Ishikawa (cell line): ENCODE measurements at regions not wholly inside any gene's neighbourhood (a gene's known extent, or its start where the extent isn't known, plus 50 kb on each side); places are given as distances from the start of the nearest gene placed in this dataset.

Source experiments
- CEBPB ChIP-seq: IDR thresholded peaks from 2 replicates; pipeline ENCODE4 v1.6.1; 2012
- CREB1 ChIP-seq: IDR thresholded peaks from 2 replicates; pipeline ENCODE4 v1.6.1; 2012; ENCODE audit warnings: low read depth
- EGR1 ChIP-seq: IDR thresholded peaks from 2 replicates; pipeline ENCODE4 v1.6.1; 2012
- EP300 ChIP-seq: IDR thresholded peaks from 2 replicates; pipeline ENCODE4 v1.6.1; 2012; ENCODE audit warnings: borderline replicate concordance
- FOXM1 ChIP-seq: IDR thresholded peaks from 2 replicates; pipeline ENCODE4 v1.6.1; 2012; ENCODE audit warnings: low read depth, borderline replicate concordance
- MAX ChIP-seq: IDR thresholded peaks from 2 replicates; pipeline ENCODE4 v1.6.1; 2012
- NFIC ChIP-seq: IDR thresholded peaks from 2 replicates; pipeline ENCODE4 v1.6.1; 2012
- RAD21 ChIP-seq: IDR thresholded peaks from 2 replicates; pipeline ENCODE4 v1.6.1; 2012; ENCODE audit warnings: low read depth
- REST ChIP-seq: IDR thresholded peaks from 2 replicates; pipeline ENCODE4 v1.6.1; 2012; ENCODE audit warnings: low read depth, mild to moderate bottlenecking
- TAF1 ChIP-seq: IDR thresholded peaks from 2 replicates; pipeline ENCODE4 v1.6.1; 2012; ENCODE audit warnings: low read depth, mild to moderate bottlenecking
- TCF12 ChIP-seq: IDR thresholded peaks from 2 replicates; pipeline ENCODE4 v1.6.1; 2012; ENCODE audit warnings: low read depth
- TEAD4 ChIP-seq: IDR thresholded peaks from 2 replicates; pipeline ENCODE4 v1.6.1; 2012
- USF1 ChIP-seq: IDR thresholded peaks from 2 replicates; pipeline ENCODE4 v1.6.1; 2012
- YY1 ChIP-seq: IDR thresholded peaks from 2 replicates; pipeline ENCODE4 v1.6.1; 2012; ENCODE audit warnings: low read depth
- ZBTB7A ChIP-seq: IDR thresholded peaks from 2 replicates; pipeline ENCODE4 v1.6.1; 2012; ENCODE audit warnings: low read depth

DNA sequence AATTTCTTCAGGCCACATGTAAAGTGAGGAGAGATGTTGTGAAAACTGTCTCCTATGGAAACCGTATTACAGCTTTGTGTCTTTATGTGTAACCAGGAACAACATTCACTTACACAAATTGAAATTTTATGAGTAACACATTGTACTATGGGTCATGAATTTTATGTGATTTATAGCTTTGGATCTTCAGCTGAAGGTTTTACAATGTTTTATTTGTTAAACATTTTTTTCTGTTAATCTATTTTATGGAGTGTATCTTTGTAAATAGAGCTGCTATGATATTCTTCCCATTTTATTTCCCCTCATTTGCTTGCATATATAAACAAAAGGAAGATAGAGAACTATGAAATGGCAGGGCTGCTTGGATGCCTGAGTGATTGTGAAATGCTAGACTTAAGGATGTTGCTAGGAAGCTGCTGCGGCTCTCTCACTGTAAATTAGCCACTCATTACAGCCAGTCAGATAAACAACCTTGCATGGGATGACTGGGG lies 104.5 kb upstream of the PCLO start:
- TF ChIP-seq CEBPB, result no peak
- no peak for TF ChIP-seq FOXM1
- TF ChIP-seq MAX, result no peak
- TF ChIP-seq EGR1, result no peak
- no peak for TF ChIP-seq TEAD4
- TF ChIP-seq TAF1, result no peak
- TF ChIP-seq CREB1, result no peak
- no peak for TF ChIP-seq EP300
- no peak for TF ChIP-seq RAD21
- no peak for TF ChIP-seq YY1
- no peak for TF ChIP-seq ZBTB7A
- TF ChIP-seq TCF12, result no peak
- TF ChIP-seq NFIC, result no peak
- TF ChIP-seq USF1, result no peak
- TF ChIP-seq REST, result no peak

DNA sequence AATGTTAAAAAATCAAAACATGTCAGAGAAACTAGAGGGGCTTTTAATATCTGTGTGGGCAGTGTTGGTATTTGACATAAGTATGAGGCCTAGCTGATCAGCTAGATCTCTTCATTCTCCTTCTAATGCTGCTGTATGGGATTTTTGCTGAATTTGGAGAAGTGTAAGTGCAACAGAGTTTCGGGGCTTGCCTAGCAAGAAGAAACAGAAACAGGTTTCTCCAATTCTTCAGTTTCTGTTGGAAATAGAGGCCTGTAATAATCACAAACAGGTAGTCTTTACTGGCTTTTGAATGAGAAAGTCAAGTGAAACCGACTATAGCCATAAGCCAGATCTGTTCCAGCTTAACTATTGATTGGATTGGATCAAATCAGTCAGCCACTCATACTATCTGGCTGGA lies 96.4 kb upstream of the PCLO start:
- TF ChIP-seq ZBTB7A (no peak), MAX (no peak), NFIC (no peak), USF1 (no peak), CREB1 (no peak), TCF12 (no peak), EGR1 (no peak), CEBPB (no peak)

- no peak for TF ChIP-seq YY1
- no peak for TF ChIP-seq NFIC
- TF ChIP-seq FOXM1, result no peak
- no peak for TF ChIP-seq REST
- TF ChIP-seq TAF1, result no peak
- no peak for TF ChIP-seq TEAD4
- TF ChIP-seq CREB1, result no peak
- no peak for TF ChIP-seq CEBPB
- TF ChIP-seq USF1, result no peak
- TF ChIP-seq MAX, result no peak
- no peak for TF ChIP-seq RAD21
- no peak for TF ChIP-seq ZBTB7A
- no peak for TF ChIP-seq TCF12
- no peak for TF ChIP-seq EGR1
- TF ChIP-seq EP300, result no peak
These were observed 85.3 kb upstream of the PCLO start for GRCh38 chr7:83248000-83248399.

DNA sequence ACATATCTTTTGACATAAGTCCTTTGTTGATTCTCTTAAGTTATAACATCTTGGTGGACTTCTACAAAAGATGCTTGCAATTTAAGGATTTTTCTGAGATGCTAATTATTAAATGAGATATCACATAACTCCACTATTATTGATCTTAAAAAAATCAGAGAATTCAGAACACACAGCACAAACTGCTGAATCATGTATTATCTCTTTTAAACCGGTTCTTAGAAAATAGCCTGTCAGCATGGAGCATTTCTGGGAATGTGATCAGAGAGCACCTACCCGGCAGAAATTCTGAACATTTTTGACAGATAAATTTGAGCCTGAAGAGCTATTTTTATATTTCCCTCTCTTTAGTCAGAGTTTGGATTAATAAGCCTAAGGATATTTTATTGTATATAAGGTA lies 50.2 kb upstream of the PCLO start:
- TF ChIP-seq CEBPB, result no peak
- TF ChIP-seq USF1, result no peak
- TF ChIP-seq TAF1, result no peak
- TF ChIP-seq TEAD4, result no peak
- TF ChIP-seq NFIC, result no peak
- TF ChIP-seq EGR1, result no peak
- TF ChIP-seq RAD21, result no peak
- TF ChIP-seq MAX, result no peak
- TF ChIP-seq FOXM1, result no peak
- no peak for TF ChIP-seq EP300
